Neutrophil (primary cell): ENCODE measurements at regions not wholly inside any gene's neighbourhood (a gene's known extent, or its start where the extent isn't known, plus 50 kb on each side); places are given as distances from the start of the nearest gene placed in this dataset.

Experiments
- H3K27ac ChIP-seq: fragments of 200-600 bp; sonication (generic); 2 replicates; pipeline ENCODE4 v1.5.1; 2016; ENCODE audit warnings: mild to moderate bottlenecking, moderate library complexity
- H3K27me3 ChIP-seq: fragments of 200-600 bp; sonication (generic); 2 replicates; pipeline ENCODE4 v1.6.0; 2016; ENCODE audit warnings: mild to moderate bottlenecking
- H3K36me3 ChIP-seq: fragments of 200-600 bp; sonication (generic); 2 replicates; pipeline ENCODE4 v1.5.1; 2017
- H3K4me1 ChIP-seq, 2 experiments: fragments of 200-600 bp in 1 of 2; sonication (generic) in 1 of 2; 1 replicate in 1 of 2; 2 replicates in 1 of 2; pipeline versions ENCODE4 v1.5.1 to v1.6.1; 2013 to 2016; ENCODE audit warnings: low read depth in 1 of 2, low read length in 1 of 2, mild to moderate bottlenecking in 1 of 2, moderate library complexity in 1 of 2; ENCODE audit not compliant: control insufficient read depth in 1 of 2, insufficient read depth in 1 of 2
- H3K4me3 ChIP-seq, 2 experiments: fragments of 200-600 bp in 1 of 2; sonication (generic) in 1 of 2; 1 replicate in 1 of 2; 2 replicates in 1 of 2; pipeline ENCODE4 v1.5.1; 2013 to 2016; ENCODE audit warnings: low read depth in 1 of 2, low read length in 1 of 2, mild to moderate bottlenecking in 1 of 2, moderate library complexity in 1 of 2
- H3K9me3 ChIP-seq: fragments of 200-600 bp; sonication (generic); 2 replicates; pipeline ENCODE4 v1.5.1; 2016
- TF ChIP-seq, protein P1 (sequence below): fragments of 200-600 bp; sonication (generic); IDR thresholded peaks from 2 replicates; pipeline ENCODE4 v1.5.1; 2016; ENCODE audit warnings: antibody characterized with exemption

DNA sequence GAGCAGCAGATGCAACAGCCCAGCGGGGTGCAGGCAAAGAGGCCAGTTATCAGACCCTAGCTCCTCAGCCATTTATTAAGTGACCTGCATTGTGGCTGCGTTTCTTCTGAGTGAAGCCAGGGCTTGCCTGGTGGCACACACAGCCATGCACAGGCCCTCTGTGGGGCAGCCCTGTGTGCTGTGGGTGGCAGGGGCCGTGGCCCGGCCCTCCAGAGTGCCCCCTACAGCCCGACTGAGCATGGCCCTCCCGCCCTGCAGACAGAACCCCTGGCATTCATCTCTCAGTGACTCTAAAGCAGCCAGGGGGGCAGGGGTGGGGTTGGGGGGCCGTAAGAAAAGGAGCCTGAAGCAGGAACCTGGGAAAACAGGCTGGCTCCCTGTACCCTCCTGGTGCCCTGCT, 226.0 kb upstream of the PWP1 start:
- no peaks in the 10 kb centered on the region for H3K36me3 ChIP-seq
- no peaks in the 10 kb centered on the region for H3K27me3 ChIP-seq
- TF ChIP-seq, protein P1, sequence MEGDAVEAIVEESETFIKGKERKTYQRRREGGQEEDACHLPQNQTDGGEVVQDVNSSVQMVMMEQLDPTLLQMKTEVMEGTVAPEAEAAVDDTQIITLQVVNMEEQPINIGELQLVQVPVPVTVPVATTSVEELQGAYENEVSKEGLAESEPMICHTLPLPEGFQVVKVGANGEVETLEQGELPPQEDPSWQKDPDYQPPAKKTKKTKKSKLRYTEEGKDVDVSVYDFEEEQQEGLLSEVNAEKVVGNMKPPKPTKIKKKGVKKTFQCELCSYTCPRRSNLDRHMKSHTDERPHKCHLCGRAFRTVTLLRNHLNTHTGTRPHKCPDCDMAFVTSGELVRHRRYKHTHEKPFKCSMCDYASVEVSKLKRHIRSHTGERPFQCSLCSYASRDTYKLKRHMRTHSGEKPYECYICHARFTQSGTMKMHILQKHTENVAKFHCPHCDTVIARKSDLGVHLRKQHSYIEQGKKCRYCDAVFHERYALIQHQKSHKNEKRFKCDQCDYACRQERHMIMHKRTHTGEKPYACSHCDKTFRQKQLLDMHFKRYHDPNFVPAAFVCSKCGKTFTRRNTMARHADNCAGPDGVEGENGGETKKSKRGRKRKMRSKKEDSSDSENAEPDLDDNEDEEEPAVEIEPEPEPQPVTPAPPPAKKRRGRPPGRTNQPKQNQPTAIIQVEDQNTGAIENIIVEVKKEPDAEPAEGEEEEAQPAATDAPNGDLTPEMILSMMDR = no peak
- no peaks in the 10 kb centered on the region for H3K9me3 ChIP-seq
- no peak overlapping the region for H3K4me3 ChIP-seq
- no peak overlapping the region for H3K27ac ChIP-seq
- no peaks in the 10 kb centered on the region for H3K4me1 ChIP-seq

GRCh38 chr12:107461222-107461975, 224.2 kb upstream of the PWP1 start:
- Histone ChIP-seq H3K27ac (no peak overlapping the region), H3K4me1 (no peaks in the 10 kb centered on the region), H3K27me3 (no peaks in the 10 kb centered on the region), H3K36me3 (no peaks in the 10 kb centered on the region), H3K4me3 (no peak overlapping the region), H3K9me3 (no peaks in the 10 kb centered on the region)
- TF ChIP-seq, protein P1 = no peak

GRCh38 chr12:107462428-107463332, 222.9 kb upstream of the PWP1 start:
- H3K27ac ChIP-seq = no peak overlapping the region
- H3K36me3 ChIP-seq = no peaks in the 10 kb centered on the region
- no peak overlapping the region for H3K4me3 ChIP-seq
- TF ChIP-seq, protein P1 = no peak
- H3K9me3 ChIP-seq = no peaks in the 10 kb centered on the region
- H3K4me1 ChIP-seq = no peaks in the 10 kb centered on the region
- no peaks in the 10 kb centered on the region for H3K27me3 ChIP-seq

DNA sequence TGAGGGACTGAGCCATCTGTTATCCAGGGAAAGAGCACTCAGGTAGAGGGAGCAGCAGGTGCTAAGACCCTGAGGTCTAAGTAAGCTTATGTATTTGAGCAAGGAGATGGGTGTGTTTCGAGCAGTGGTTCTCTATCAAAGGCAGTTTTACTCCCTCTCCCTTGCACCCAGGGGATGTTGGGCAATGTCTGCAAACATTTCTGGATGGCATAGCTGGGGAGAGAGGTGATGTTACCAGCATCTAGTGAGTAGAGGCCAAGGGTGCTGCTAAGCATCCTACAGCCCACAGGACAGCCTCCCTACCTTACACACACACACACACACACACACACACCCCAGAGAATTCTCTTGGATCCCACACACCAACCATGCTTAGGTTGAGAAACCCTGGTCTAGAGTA, 221.0 kb upstream of the PWP1 start:
- no peaks in the 10 kb centered on the region for H3K27me3 ChIP-seq
- no peaks in the 10 kb centered on the region for H3K36me3 ChIP-seq

DNA sequence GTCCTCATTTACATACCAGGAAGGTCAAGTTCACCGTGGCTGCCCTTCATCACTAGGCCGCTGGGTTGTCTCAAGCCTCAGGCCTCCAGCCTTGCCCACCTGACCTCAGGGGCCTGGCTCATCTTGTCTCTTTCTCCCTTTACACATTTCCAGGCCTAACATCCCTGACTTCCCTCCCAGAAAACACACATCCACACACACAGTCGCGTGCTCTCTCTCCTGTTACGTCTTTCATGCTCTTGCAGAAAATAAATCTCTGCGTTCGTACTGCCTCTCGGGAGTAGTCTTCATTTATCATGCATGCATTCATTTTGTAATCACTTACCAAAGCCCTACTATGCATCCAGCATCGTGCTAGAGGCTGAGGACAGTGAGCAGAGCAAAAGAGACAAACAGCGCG, 220.0 kb upstream of the PWP1 start:
- TF ChIP-seq, protein P1 = no peak
- Histone ChIP-seq H3K4me1 (no peaks in the 10 kb centered on the region), H3K36me3 (no peaks in the 10 kb centered on the region), H3K27ac (no peak overlapping the region), H3K9me3 (no peaks in the 10 kb centered on the region), H3K4me3 (no peak overlapping the region), H3K27me3 (no peaks in the 10 kb centered on the region)

More for the DNA sequence above, 221.0 kb upstream of the PWP1 start:
- TF ChIP-seq, protein P1 = no peak
- Histone ChIP-seq H3K4me3 (no peak overlapping the region), H3K4me1 (no peaks in the 10 kb centered on the region), H3K27ac (no peak overlapping the region), H3K9me3 (no peaks in the 10 kb centered on the region)
